Fibroblast of mammary gland (primary cell): ENCODE measurements at regions not wholly inside any gene's neighbourhood (a gene's known extent, or its start where the extent isn't known, plus 50 kb on each side); places are given as distances from the start of the nearest gene placed in this dataset.
A peak's percentile ranks its signal among the peaks of the same experiment; 100 is the strongest.

Experiments used
- DNase-seq: peaks from one replicate; pipeline ENCODE4 v3.0.0-alpha.2; 2010; ENCODE audit warnings: low read depth
- H3K4me3 ChIP-seq: 2 replicates; pipeline ENCODE4 v1.5.1; 2011; ENCODE audit warnings: low read depth, mild to moderate bottlenecking, low read length, moderate library complexity; ENCODE audit not compliant: control insufficient read depth
- CTCF ChIP-seq: conservative IDR thresholded peaks from 2 replicates; pipeline ENCODE4 v1.5.1; 2011; ENCODE audit warnings: low read depth, low read length, inconsistent platforms; ENCODE audit not compliant: control insufficient read depth, insufficient read depth

- no peak for TF ChIP-seq CTCF
- DNase-seq: no peak
- H3K4me3 ChIP-seq: no peak overlapping the region
These were observed 444.2 kb upstream of the RIOK2 start for GRCh38 chr5:97627272-97627671.

GRCh38 chr5:97628031-97628430, 445.0 kb upstream of the RIOK2 start:
- peak; percentile 25 for DNase-seq
- no peak overlapping the region for H3K4me3 ChIP-seq
- no peak for TF ChIP-seq CTCF

- H3K4me3 ChIP-seq: no peak overlapping the region
- TF ChIP-seq CTCF: no peak
- peak; percentile 8 for DNase-seq
These were observed 445.8 kb upstream of the RIOK2 start for GRCh38 chr5:97628807-97629206.

- peak; percentile 94 for DNase-seq
- no peak for TF ChIP-seq CTCF
- H3K4me3 ChIP-seq: no peak overlapping the region
These were observed 446.2 kb upstream of the RIOK2 start for GRCh38 chr5:97629276-97629675.

- TF ChIP-seq CTCF: no peak
- H3K4me3 ChIP-seq: no peak overlapping the region
- no peak for DNase-seq
These were observed 452.5 kb upstream of the RIOK2 start for GRCh38 chr5:97635553-97635952.

GRCh38 chr5:97636766-97637165, 453.7 kb upstream of the RIOK2 start:
- no peak for DNase-seq
- TF ChIP-seq CTCF: no peak
- H3K4me3 ChIP-seq: no peak overlapping the region

GRCh38 chr5:97641081-97641480, 458.0 kb upstream of the RIOK2 start:
- DNase-seq: peak; percentile 62
- no peak for TF ChIP-seq CTCF
- no peak overlapping the region for H3K4me3 ChIP-seq
